ENCODE measurements at regions not wholly inside any gene's neighbourhood (a gene's known extent, or its start where the extent isn't known, plus 50 kb on each side); places are given as distances from the start of the nearest gene placed in this dataset.

GRCh38 chr15:31848621-31849020 lies 181.7 kb upstream of the CHRNA7 start:
- Histone ChIP-seq H4K20me1 (ENCODE audit: insufficient read depth, low read length) (no peaks in the 10 kb centered on the region), H3K4me1 (ENCODE audit: insufficient read depth, low read length) (no peaks in the 10 kb centered on the region), H3K36me3 (replicated peaks in 1 of 2; ENCODE audit: control insufficient read depth in 1 of 2, insufficient read depth in 2 of 2, low read length in 2 of 2) (no peaks in the 10 kb centered on the region), H3K9ac (ENCODE audit: insufficient read depth, low read depth, low read length) (no peak overlapping the region), H3K4me3 (replicated peaks in 1 of 3; ENCODE audit: insufficient read depth in 1 of 3, low read depth in 2 of 3, low read length in 3 of 3) (no peak overlapping the region), H3K4me2 (ENCODE audit: low read depth, low read length) (no peak overlapping the region), H3K27me3 (ENCODE audit: control insufficient read depth in 1 of 2, insufficient read depth in 2 of 2, low read length in 2 of 2) (peaks cover 0 to 17% of the 10 kb centered on the region in 2 experiments; a peak in 2 of 5 replicates), H3K27ac (ENCODE audit: extremely low read length, insufficient read depth, low read length) (no peak overlapping the region), H2AFZ (ENCODE audit: low read length) (no peak overlapping the region), H3K79me2 (ENCODE audit: insufficient read depth, low read length) (no peaks in the 10 kb centered on the region), H3K9me3 (ENCODE audit: low read length) (no peaks in the 10 kb centered on the region)
- BruUV-seq (replicated peaks), result no TSS peak
- FAIRE-seq, result no peak
- in situ Hi-C loops (cut with HindIII; ENCODE audit: extremely low pct_ligation_motif_present, low pct_unique_long_range_greater_than_20kb), result no loop called here
- DNase-seq (ENCODE audit: low spot score), result no peak
- intact Hi-C loops (cut with micrococcal nuclease; ENCODE audit: unreplicated experiment), result no loop called here
- WGBS (ENCODE audit: low lambda C conversion rate), result 0% methylated on average over 1 of the region's 1 CpG
- CTCF ChIA-PET (ENCODE audit: low intra/inter-chr PET ratio, low total read pairs), result no interaction called here
- TF ChIP-seq ZNF264 (CRISPR knock-in tag; IDR thresholded peaks at IDR 0.05) (no peak), ZMYM2 (CRISPR knock-in tag; IDR thresholded peaks at IDR 0.05) (no peak), NFRKB (IDR thresholded peaks at IDR 0.05) (no peak), ZSCAN25 (CRISPR knock-in tag; IDR thresholded peaks at IDR 0.05) (no peak), FOXK2 (IDR thresholded peaks at IDR 0.05) (no peak), ATM (IDR thresholded peaks at IDR 0.05; ENCODE audit: borderline replicate concordance) (no peak), NONO (IDR thresholded peaks at IDR 0.05) (no peak), NONO (CRISPR knock-in tag; conservative IDR thresholded peaks at IDR 0.05) (no peak), ZBTB14 (CRISPR knock-in tag; IDR thresholded peaks at IDR 0.05) (no peak), ZFX (CRISPR knock-in tag; IDR thresholded peaks at IDR 0.05; ENCODE audit: low read depth) (no peak), KDM6A (CRISPR knock-in tag; IDR thresholded peaks at IDR 0.05; ENCODE audit: low read depth) (no peak), HNF1B (CRISPR knock-in tag; IDR thresholded peaks at IDR 0.05) (no peak), MTA1 (CRISPR knock-in tag; IDR thresholded peaks at IDR 0.05; ENCODE audit: borderline replicate concordance) (no peak), ZNF790 (CRISPR knock-in tag; IDR thresholded peaks at IDR 0.05; ENCODE audit: borderline replicate concordance) (no peak), ARNTL (CRISPR knock-in tag; IDR thresholded peaks at IDR 0.05) (no peak), ZNF530 (CRISPR knock-in tag; IDR thresholded peaks at IDR 0.05; ENCODE audit: low read depth) (no peak), DNMT3B (CRISPR knock-in tag; conservative IDR thresholded peaks at IDR 0.05) (no peak), ZBTB34 (CRISPR knock-in tag; IDR thresholded peaks at IDR 0.05) (no peak), HDAC1 (CRISPR knock-in tag; IDR thresholded peaks at IDR 0.05) (no peak), ZNF33B (CRISPR knock-in tag; IDR thresholded peaks at IDR 0.05) (no peak)
- POLR2A ChIA-PET, result no interaction called here
- no peak for ATAC-seq

All from HepG2 (cell line).